K562 (cell line): ENCODE measurements at regions not wholly inside any gene's neighbourhood (a gene's known extent, or its start where the extent isn't known, plus 50 kb on each side); places are given as distances from the start of the nearest gene placed in this dataset.

ENCODE experiments used
- CBFA2T2 ChIP-seq: fragments of 450-650 bp; conservative IDR thresholded peaks from 2 replicates; pipeline ENCODE4 v1.6.1; 2017; ENCODE audit warnings: mild to moderate bottlenecking
- MAFK ChIP-seq: IDR thresholded peaks from 2 replicates; pipeline ENCODE4 v1.6.1; 2011; ENCODE audit warnings: low read length, improper control_type of control experiment
- PPARD ChIP-seq: fragments of 250-450 bp; sonication (Bioruptor Pico); IDR thresholded peaks from 2 replicates; pipeline ENCODE4 v1.8.0; 2022; ENCODE audit warnings: inconsistent platforms, mild to moderate bottlenecking, moderate library complexity

DNA sequence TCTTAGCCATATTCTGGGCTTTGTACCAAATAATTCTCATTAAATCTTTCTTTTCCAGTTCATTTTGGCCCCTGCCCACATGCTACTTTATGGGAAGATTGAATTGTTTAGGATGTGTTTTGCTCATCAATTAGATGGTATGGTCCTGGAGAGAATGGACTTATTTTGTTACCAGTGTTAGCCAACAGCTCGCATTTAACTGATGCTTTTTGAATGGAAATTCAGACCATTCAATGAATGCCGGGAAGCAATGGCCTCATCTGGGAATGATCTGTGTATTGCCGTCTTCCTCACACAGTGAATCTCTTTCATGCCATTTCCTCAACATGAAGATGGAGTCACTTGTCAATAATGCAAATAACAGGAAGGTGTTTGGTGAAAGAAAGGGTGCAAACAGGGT, 370.6 kb upstream of the PIK3R1 start:
- no peak for TF ChIP-seq PPARD (CRISPR knock-in tag)
- TF ChIP-seq CBFA2T2: no peak
- TF ChIP-seq MAFK: no peak
